Activated naive CD4-positive, alpha-beta T cell treated with anti-CD3 and anti-CD28 coated beads, Interleukin-2, amount 10 ng/mL, durations not matched to agents 7 days and 5 days (primary cell): ENCODE measurements at regions not wholly inside any gene's neighbourhood (a gene's known extent, or its start where the extent isn't known, plus 50 kb on each side); places are given as distances from the start of the nearest gene placed in this dataset.

Experiments used
- CTCF ChIA-PET: fragments of 350-600 bp; sonication (Branson Sonifier 250); formaldehyde crosslinking; loops from one replicate; lab custom pipeline; 2021; ENCODE audit warnings: antibody characterized with exemption; lab: Charles Lee
- DNase-seq: peaks from one replicate; pipeline ENCODE4 v3.0.0-alpha.2; 2020
- H3K27ac Mint-ChIP-seq: one replicate; pipeline ENCODE4 v1.8.0; 2021; ENCODE audit warnings: mild to moderate bottlenecking, moderate library complexity, mixed read lengths
- H3K27me3 Mint-ChIP-seq: one replicate; pipeline ENCODE4 v1.8.0; 2021; ENCODE audit warnings: mild to moderate bottlenecking, mixed read lengths
- H3K36me3 Mint-ChIP-seq: one replicate; pipeline ENCODE4 v1.8.0; 2021; ENCODE audit warnings: mixed read lengths
- H3K4me1 Mint-ChIP-seq: one replicate; pipeline ENCODE4 v1.8.0; 2021; ENCODE audit warnings: mixed read lengths
- H3K4me3 Mint-ChIP-seq: one replicate; pipeline ENCODE4 v1.8.0; 2021; ENCODE audit warnings: mild to moderate bottlenecking, moderate library complexity, mixed read lengths
- H3K9me3 Mint-ChIP-seq: one replicate; pipeline ENCODE4 v1.8.0; 2021; ENCODE audit warnings: mixed read lengths

GRCh38 chr2:146241023-146241422 is 1603.8 kb upstream of the ACVR2A start:
- no peaks in the 10 kb centered on the region for H3K36me3 Mint-ChIP-seq
- CTCF ChIA-PET, result no interaction called here
- no peak overlapping the region for H3K27ac Mint-ChIP-seq
- H3K9me3 Mint-ChIP-seq, result no peaks in the 10 kb centered on the region
- H3K27me3 Mint-ChIP-seq, result no peaks in the 10 kb centered on the region
- no peak for DNase-seq
- H3K4me1 Mint-ChIP-seq, result no peaks in the 10 kb centered on the region
- H3K4me3 Mint-ChIP-seq, result no peak overlapping the region

GRCh38 chr2:146240391-146240790 is 1604.4 kb upstream of the ACVR2A start:
- DNase-seq, result no peak
- Mint-ChIP-seq H3K27ac (no peak overlapping the region), H3K9me3 (no peaks in the 10 kb centered on the region), H3K27me3 (no peaks in the 10 kb centered on the region), H3K4me3 (no peak overlapping the region), H3K36me3 (no peaks in the 10 kb centered on the region), H3K4me1 (no peaks in the 10 kb centered on the region)
- CTCF ChIA-PET, result interaction anchor here (0.5 kb wide), 1 partner anchor 9 kb away, joined by 4 read pairs; no protein-coding TSS in a partner anchor

DNA sequence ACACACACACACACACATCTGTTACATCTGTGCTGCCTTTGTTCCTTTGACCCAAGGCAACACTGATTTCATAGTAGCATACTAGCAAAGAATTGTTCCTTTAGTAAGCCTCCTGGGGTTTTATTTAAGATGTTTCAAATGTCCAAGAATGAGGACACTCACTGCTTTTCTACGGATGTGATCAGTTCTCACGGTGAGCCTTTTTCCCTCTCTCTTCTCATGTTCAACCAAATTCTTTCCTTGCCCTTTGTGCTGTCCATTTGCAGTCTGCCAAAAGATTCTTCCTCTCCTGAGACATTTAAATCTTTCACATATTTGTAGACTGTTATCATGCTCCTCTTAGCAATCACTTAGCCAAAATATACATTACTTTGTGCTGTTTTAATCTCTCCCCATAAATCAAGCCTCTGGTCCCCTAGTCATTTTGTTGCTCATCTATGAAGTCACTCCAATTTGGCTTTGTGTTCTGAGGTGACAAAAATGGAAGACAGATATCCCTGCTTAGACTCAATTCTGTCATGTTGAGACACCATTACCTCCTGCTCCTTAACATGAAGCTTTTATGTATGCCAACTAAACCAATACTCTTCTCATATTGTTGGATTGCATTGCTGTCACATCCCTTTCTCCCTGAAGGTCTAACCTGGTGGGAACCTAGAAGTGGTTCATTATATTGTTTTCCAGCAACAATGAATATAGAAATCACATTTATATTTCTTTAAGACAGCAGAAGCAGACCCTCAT is 1605.3 kb upstream of the ACVR2A start:
- Mint-ChIP-seq H3K36me3 (no peaks in the 10 kb centered on the region), H3K27ac (no peak overlapping the region), H3K9me3 (no peaks in the 10 kb centered on the region), H3K4me3 (no peak overlapping the region), H3K27me3 (no peaks in the 10 kb centered on the region), H3K4me1 (no peaks in the 10 kb centered on the region)
- CTCF ChIA-PET, result interaction anchor here (0.5 kb wide), 1 partner anchor 10 kb away, joined by 4 read pairs; no protein-coding TSS in a partner anchor
- no peak for DNase-seq

- CTCF ChIA-PET, result no interaction called here
- H3K27ac Mint-ChIP-seq, result no peak overlapping the region
- no peaks in the 10 kb centered on the region for H3K36me3 Mint-ChIP-seq
- no peaks in the 10 kb centered on the region for H3K4me1 Mint-ChIP-seq
- H3K4me3 Mint-ChIP-seq, result no peak overlapping the region
- no peaks in the 10 kb centered on the region for H3K9me3 Mint-ChIP-seq
- no peak for DNase-seq
- no peaks in the 10 kb centered on the region for H3K27me3 Mint-ChIP-seq
These were observed 1606.4 kb upstream of the ACVR2A start for GRCh38 chr2:146238254-146238966.

DNA sequence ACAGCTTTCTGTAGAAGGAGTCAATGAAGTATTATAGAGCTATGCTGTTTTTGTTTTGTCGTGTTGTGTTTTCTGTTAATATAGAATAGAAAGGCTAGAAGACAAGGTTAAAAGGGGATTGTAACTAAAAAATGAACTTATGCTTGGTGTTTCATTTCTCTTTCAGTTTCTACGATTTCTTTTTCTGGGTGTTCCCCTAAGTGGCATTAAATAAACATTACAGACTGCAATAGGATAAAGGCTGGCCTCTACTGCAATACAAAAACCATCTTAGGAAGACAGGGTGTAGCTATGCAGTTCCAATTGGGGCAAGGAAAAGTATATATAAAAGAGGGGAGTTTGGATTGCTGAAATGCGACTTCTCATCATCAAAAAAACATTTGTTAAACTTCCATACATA is 1609.7 kb upstream of the ACVR2A start:
- CTCF ChIA-PET, result no interaction called here
- Mint-ChIP-seq H3K4me3 (no peak overlapping the region), H3K9me3 (no peaks in the 10 kb centered on the region), H3K4me1 (no peaks in the 10 kb centered on the region), H3K36me3 (no peaks in the 10 kb centered on the region), H3K27me3 (no peaks in the 10 kb centered on the region), H3K27ac (no peak overlapping the region)
- no peak for DNase-seq

GRCh38 chr2:146229508-146230155 is 1615.2 kb upstream of the ACVR2A start:
- Mint-ChIP-seq H3K36me3 (no peaks in the 10 kb centered on the region), H3K27ac (no peak overlapping the region), H3K4me3 (no peak overlapping the region), H3K27me3 (no peaks in the 10 kb centered on the region), H3K9me3 (peaks cover 4% of the 10 kb centered on the region), H3K4me1 (no peaks in the 10 kb centered on the region)
- DNase-seq, result no peak
- CTCF ChIA-PET, result no interaction called here

- DNase-seq, result no peak
- H3K4me1 Mint-ChIP-seq, result no peaks in the 10 kb centered on the region
- H3K9me3 Mint-ChIP-seq, result peaks cover 4% of the 10 kb centered on the region
- no peaks in the 10 kb centered on the region for H3K27me3 Mint-ChIP-seq
- no peak overlapping the region for H3K27ac Mint-ChIP-seq
- CTCF ChIA-PET, result no interaction called here
- H3K4me3 Mint-ChIP-seq, result no peak overlapping the region
- no peaks in the 10 kb centered on the region for H3K36me3 Mint-ChIP-seq
These were observed 1616.3 kb upstream of the ACVR2A start for GRCh38 chr2:146228466-146229058.

DNA sequence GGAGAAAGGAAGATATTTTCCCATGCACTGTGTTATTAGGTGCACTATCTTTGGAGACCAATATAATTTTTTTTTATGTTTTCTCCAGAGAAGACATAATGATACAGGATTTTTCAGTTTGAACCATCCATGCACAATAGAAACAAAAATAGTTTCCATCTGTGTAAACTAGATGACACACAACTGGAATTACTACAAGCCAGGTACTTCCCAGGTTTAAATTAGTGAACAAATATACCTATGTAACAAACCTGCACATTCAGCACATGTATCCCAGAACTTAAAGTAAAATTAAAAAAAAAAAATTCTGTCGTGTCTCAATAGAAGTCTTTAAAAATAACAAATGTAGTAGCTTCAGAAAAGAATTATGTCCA is 1616.8 kb upstream of the ACVR2A start:
- peaks cover 4% of the 10 kb centered on the region for H3K9me3 Mint-ChIP-seq
- H3K27me3 Mint-ChIP-seq, result no peaks in the 10 kb centered on the region
- CTCF ChIA-PET, result no interaction called here
- no peaks in the 10 kb centered on the region for H3K4me1 Mint-ChIP-seq
- H3K36me3 Mint-ChIP-seq, result no peaks in the 10 kb centered on the region
- no peak overlapping the region for H3K4me3 Mint-ChIP-seq
- DNase-seq, result no peak
- no peak overlapping the region for H3K27ac Mint-ChIP-seq

- Mint-ChIP-seq H3K4me1 (no peaks in the 10 kb centered on the region), H3K36me3 (no peaks in the 10 kb centered on the region), H3K27ac (no peak overlapping the region), H3K4me3 (no peak overlapping the region), H3K9me3 (peaks cover 4% of the 10 kb centered on the region), H3K27me3 (no peaks in the 10 kb centered on the region)
- CTCF ChIA-PET, result no interaction called here
- no peak for DNase-seq
These were observed 1617.4 kb upstream of the ACVR2A start for GRCh38 chr2:146227152-146228019.

- Mint-ChIP-seq H3K27ac (no peak overlapping the region), H3K36me3 (no peaks in the 10 kb centered on the region), H3K27me3 (no peaks in the 10 kb centered on the region), H3K4me3 (no peak overlapping the region), H3K4me1 (no peaks in the 10 kb centered on the region), H3K9me3 (peaks cover 4% of the 10 kb centered on the region)
- no peak for DNase-seq
- CTCF ChIA-PET, result no interaction called here
These were observed 1618.8 kb upstream of the ACVR2A start for GRCh38 chr2:146226077-146226476.

DNA sequence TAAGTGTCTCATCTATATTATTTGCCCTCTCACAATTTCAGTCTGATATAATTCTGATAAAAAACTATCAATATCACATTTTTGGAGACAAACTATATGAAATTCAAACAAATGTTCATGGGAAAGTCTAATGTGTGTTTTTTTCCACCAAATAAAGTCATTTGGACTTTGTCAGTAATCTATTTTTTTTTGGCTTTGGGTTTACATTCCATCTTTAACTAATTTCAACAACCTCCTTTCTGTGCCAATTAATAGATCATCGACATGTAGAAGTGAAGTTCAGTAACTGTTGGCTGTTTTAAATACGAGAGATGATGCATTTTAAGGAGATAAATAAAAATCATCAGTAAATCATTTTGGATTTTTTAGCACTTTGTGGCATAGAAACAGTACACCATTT is 1623.0 kb upstream of the ACVR2A start:
- Mint-ChIP-seq H3K9me3 (peaks cover 2% of the 10 kb centered on the region), H3K27ac (no peak overlapping the region), H3K4me1 (no peaks in the 10 kb centered on the region), H3K36me3 (no peaks in the 10 kb centered on the region), H3K27me3 (no peaks in the 10 kb centered on the region), H3K4me3 (no peak overlapping the region)
- CTCF ChIA-PET, result no interaction called here
- no peak for DNase-seq

DNA sequence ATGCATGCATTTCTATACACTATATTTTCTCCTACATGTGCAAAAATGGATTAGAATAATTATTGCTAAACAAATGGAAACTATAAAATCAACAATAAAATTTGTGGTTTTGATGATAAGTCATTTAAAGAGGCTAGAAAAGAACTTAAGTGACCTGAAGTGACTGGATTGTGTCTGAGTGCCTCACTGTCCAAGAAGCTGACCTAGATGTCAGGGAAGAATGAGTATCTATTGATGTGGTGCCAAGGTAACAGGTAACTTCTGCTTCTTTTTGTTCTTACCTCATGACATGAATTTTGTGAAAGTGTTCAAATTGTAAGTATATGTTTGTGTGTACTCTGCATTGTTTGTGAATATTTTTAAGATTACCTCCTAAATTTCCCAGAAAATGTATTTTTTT is 1623.9 kb upstream of the ACVR2A start:
- Mint-ChIP-seq H3K27ac (no peak overlapping the region), H3K27me3 (no peaks in the 10 kb centered on the region), H3K4me1 (no peaks in the 10 kb centered on the region), H3K4me3 (no peak overlapping the region), H3K36me3 (no peaks in the 10 kb centered on the region), H3K9me3 (peaks cover 4% of the 10 kb centered on the region)
- DNase-seq, result no peak
- CTCF ChIA-PET, result no interaction called here

DNA sequence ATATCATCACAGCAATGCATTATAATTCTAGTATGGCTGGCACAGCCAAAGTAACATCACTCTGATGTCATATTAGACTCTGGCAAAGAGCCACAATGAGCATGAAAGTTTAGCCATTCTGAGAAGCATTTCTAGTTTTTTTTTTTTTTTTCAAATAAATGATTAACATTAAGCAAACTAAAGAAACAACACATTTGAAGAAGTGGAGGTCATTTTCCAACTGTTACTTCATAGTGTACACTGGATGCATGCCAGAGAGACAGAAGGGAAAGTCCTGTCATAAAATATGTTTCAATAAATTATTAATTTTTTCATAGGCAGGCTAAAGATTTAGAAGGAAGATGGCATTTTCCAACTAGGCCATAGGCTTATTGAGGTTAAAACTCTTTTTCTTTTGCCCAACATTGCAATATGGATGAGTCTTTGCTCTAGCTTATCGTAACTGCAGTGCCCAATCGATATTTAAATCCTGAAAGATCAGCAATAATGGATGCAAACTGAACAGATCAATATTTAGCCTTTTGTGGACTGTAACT is 1630.4 kb upstream of the ACVR2A start:
- H3K27me3 Mint-ChIP-seq, result no peaks in the 10 kb centered on the region
- CTCF ChIA-PET, result no interaction called here
- peaks cover 7% of the 10 kb centered on the region for H3K9me3 Mint-ChIP-seq
- no peak for DNase-seq
- no peaks in the 10 kb centered on the region for H3K36me3 Mint-ChIP-seq
- H3K4me3 Mint-ChIP-seq, result no peak overlapping the region
- H3K27ac Mint-ChIP-seq, result no peak overlapping the region
- no peaks in the 10 kb centered on the region for H3K4me1 Mint-ChIP-seq
